SK-N-SH (cell line): ENCODE measurements at regions not wholly inside any gene's neighbourhood (a gene's known extent, or its start where the extent isn't known, plus 50 kb on each side); places are given as distances from the start of the nearest gene placed in this dataset.

ENCODE experiments used
- EZH2phosphoT487 ChIP-seq: fragments of 200-600 bp; sonication (generic); IDR thresholded peaks from 2 replicates; pipeline ENCODE4 v1.6.1; 2017; ENCODE audit warnings: low read depth, mixed run types, mild to moderate bottlenecking, antibody characterized with exemption, moderate library complexity, borderline replicate concordance
- YY1 ChIP-seq: IDR thresholded peaks from 2 replicates; pipeline ENCODE4 v1.4.0; 2012; ENCODE audit warnings: low read depth, mild to moderate bottlenecking
- TF ChIP-seq, protein P1 (sequence below): fragments of 200-600 bp; sonication (generic); IDR thresholded peaks from 2 replicates; pipeline ENCODE4 v1.6.1; 2017; ENCODE audit warnings: antibody characterized with exemption, mild to moderate bottlenecking, moderate library complexity

DNA sequence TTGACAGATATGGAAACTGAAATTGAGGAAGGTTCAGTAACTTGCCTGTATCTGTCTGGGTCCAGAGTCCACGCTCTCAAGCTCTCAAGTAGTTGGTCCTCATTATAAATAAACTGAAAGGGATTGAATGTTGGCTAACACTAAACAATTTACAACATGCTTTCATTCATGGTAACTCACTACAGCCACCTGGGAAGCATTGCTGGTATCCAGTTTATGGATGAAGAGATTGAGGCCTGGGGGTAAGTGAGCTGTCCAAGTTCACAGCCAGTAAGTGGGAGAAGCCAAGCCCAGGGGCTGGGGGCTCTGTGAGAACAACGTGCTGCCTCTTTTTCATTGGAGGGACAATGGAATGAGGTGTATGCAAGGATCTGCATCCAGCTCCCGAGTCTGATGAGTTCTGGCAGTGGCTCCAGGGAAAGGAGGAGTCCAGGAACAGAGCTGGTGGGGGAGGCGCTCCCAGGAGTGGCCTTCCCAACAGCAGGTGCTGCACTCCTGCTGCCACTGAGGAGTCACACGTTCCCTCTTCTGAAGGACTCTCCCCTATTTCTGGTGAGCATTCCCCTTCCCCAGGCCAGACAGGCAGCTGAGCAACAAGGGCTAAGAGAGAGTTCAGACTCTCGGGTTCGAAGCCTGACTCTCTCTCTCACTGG, 175.8 kb downstream of the CSNK2A3 start:
- no peak for TF ChIP-seq YY1
- TF ChIP-seq, protein P1, sequence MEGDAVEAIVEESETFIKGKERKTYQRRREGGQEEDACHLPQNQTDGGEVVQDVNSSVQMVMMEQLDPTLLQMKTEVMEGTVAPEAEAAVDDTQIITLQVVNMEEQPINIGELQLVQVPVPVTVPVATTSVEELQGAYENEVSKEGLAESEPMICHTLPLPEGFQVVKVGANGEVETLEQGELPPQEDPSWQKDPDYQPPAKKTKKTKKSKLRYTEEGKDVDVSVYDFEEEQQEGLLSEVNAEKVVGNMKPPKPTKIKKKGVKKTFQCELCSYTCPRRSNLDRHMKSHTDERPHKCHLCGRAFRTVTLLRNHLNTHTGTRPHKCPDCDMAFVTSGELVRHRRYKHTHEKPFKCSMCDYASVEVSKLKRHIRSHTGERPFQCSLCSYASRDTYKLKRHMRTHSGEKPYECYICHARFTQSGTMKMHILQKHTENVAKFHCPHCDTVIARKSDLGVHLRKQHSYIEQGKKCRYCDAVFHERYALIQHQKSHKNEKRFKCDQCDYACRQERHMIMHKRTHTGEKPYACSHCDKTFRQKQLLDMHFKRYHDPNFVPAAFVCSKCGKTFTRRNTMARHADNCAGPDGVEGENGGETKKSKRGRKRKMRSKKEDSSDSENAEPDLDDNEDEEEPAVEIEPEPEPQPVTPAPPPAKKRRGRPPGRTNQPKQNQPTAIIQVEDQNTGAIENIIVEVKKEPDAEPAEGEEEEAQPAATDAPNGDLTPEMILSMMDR, result no peak
- TF ChIP-seq EZH2phosphoT487, result no peak
